ENCODE measurements at regions not wholly inside any gene's neighbourhood (a gene's known extent, or its start where the extent isn't known, plus 50 kb on each side); places are given as distances from the start of the nearest gene placed in this dataset.
"Not testable (repeated sequence)": the region's sequence is repeated elsewhere in the genome, so short reads cannot be mapped to it uniquely, and the experiment has no call there.

DNA sequence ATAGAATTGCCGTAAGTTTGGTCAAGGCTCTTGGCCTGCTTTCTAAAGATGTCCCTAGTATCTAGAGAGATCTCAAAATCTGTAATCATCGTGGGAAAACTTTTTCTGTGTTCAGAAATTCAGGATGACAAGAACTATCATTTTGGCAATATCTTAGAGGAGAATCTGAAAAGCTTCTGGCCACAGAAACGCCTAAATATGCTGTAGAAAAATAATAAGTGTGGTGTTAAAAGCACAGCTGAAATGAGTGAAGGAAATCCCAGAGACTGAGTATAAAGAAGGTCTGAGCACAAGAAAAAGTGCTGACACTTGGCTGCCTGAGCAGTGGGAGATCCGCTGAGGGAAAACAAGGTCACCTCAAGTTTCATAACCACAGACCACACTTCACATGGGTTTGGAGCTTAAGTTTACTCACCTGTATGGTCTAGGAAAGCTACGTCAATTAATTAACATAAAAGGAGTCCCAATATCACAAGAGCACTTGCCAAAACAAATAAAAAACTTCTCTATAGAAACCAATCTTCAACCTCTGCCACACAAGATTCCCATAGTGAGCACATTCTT, 235.2 kb upstream of the IRF2BP2 start:
- DNase-seq (ENCODE audit: low read depth), result no peak

DNA sequence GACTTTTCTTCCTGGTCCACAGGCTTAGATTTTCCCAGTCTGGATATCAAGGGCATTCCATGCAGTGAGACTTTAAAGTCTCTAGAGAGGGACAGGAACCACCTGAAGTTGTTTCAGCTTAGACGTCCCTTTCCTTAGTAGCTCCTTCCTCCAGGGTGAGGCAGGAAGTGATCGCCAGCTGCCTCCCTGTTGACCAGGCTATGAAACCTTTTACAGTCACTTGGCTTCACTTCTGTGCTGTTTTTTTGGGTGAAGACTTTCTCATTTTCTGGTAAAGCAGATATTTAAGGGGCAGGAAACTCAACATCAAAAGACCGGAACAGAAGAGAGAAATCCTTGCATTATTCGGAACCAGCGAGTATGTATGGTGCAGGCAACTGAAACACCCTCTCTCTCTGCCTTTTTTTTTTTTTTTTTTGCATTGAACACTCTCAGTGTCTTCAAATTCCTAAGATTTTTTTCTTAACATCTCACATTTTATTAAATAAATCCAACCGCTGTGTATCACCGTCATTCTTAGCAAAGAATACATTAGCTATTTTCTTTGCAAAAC, 234.6 kb upstream of the IRF2BP2 start:
- peak; percentile 29 for DNase-seq (ENCODE audit: low read depth)

DNA sequence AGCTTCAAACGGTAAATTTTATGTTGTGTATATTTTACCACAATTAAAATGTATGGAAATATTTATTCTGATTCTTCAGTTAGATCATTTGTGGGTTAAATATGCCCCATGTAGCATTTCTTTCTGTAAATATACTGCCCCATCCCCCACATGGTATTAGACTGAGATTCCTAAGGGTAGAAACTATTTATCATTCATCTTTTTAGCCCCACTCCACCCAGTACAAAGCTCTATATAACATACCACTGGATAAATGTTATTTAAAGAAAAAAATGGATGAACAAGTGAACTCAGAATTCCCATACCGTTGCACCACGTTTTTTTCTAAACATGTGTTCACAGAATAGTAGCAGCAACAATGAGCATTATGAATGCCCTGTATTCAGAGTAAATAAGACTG, 234.0 kb upstream of the IRF2BP2 start:
- DNase-seq (ENCODE audit: low read depth), result no peak

DNA sequence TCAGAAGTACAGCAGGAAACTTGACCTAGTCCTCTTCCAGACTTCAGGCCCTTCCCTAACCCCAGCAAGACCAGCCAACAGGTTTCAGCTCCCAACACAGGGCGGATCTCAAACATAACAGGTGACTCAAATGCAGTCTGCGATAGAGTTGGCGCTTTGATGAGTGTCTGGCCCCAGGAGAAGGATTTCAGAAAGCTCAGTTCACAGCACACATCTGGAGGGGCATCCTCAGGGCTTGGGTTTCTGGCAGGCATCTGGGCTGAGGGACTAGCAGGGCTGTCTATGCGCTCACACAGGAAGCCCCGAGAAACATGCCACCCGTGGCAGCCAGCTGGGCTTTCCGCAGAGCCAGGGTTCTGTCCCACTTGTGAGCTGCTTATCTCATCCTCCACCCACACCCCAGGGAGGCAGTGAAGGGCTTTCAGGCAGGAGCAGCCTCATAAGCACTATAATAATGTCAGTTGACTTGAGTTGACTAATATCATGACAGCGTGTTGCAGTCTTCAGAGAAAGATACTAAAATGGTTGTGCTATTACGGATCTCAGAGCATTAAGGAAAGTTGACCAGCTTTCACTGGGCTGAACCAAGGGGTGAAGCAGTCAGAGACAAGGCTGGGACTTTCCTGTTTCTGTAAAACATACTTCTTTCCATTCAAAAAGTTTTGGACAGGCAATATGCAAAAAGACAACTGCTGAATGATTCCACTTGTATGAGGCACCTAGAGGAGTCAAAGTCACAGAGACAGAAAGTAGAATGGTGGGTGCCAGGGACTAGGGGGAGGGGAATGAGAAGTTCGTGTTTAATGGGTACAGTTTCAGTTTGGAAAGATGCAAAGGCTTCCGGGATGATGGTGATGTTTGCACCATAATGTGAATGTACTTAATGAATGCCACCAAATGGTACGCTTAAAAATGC, 233.0 kb upstream of the IRF2BP2 start:
- DNase-seq (ENCODE audit: low read depth), result no peak

DNA sequence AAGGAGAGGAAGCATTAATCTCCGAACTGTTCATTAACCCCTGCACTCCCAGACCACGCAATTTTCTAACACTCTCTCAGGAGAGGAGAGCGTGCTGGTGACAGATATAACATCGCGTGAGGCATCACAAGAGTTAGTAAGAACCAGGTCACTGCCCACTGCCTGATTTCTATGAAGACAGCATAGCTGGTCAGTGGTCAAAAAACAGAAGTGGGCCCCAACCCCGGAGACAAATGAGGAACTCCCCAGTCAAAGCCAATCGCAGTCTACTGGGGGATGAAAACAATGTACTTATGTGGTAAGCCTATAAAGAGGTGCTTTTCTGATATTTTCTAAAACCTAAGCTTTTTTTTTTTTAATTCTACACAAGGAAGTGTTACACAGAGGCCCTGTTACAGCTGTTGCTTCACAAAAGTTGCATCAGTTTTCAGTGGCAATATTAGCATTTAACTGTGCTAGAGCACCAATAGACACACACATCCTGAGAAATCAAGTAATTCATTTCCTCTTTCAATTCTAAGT, 231.8 kb upstream of the IRF2BP2 start:
- DNase-seq (ENCODE audit: low read depth), result no peak

DNA sequence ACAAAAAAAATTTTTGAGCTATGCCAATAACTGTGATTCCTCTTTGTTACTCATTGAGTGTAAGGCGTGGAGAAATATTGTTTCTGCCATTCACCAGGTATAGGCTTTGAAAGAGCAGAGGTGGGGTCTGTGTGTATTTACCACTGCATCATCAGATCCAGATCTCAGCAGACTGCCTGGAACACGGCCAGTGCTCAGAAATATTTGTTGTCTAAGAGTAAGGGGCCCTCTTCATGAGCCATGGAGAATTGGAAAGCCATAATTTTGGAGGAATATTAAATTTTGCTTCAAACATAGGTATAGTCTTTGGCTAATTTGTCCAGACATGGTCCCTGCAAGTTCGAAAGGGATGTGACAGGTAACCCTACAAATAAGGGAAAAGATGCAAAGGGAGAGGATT, 231.3 kb upstream of the IRF2BP2 start:
- DNase-seq (ENCODE audit: low read depth), result no peak

DNA sequence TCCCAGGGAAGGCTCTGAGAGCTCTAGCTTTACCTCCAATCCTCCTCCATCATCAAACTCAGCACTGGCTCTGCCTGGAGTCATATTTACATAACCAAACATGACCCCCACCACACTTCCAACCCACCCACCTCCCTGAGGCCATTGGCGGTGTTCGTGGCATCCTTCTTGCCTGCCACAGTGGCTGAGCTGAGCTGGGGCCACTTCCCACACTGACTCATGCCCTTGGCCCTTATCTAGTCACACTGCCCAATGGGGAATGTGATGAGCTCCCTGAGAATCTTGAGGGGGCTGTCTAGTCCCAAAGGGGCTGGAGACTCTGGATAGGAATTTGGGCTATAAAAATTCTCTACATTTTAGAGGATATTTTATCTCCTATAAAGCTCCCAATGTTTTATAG, 230.9 kb upstream of the IRF2BP2 start:
- no peak for DNase-seq (ENCODE audit: low read depth)

DNA sequence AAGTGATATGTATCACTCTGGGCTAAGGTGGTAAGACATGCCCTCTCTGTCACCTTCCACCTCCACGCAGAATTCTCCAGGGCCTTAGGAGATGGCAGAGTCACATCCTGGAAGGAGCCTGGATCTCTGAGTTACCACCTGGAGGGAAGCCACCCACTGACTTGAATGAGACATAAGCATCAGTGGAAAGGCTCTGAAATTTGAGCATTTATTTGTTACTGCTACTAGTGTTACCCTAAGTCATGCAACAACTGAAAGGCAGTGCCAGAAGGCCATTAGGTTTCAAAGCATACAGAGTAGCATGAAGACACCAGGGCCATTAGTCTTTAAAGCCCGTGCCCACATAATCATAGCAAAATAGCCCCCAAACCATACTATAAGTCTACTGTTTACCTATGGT, 230.3 kb upstream of the IRF2BP2 start:
- DNase-seq (ENCODE audit: low read depth), result no peak

DNA sequence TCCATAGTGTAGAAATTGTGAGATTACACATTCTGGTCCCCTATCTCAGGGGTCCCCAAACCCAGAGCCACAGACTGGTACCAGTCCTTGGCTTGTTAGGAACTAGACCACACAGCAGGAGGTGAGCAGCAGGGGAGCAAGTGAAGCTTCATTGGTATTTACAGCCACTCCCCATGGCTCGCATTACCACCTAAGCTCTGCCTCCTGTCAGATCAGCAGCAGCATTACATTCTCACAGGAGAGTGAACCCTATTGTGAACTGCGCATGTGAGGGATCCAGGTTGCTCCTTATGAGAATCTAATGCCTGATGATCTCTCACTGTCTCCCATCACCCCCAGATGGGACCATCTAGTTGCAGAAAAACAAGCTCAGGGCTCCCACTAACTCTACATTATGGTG, 229.7 kb upstream of the IRF2BP2 start:
- no peak for DNase-seq (ENCODE audit: low read depth)

DNA sequence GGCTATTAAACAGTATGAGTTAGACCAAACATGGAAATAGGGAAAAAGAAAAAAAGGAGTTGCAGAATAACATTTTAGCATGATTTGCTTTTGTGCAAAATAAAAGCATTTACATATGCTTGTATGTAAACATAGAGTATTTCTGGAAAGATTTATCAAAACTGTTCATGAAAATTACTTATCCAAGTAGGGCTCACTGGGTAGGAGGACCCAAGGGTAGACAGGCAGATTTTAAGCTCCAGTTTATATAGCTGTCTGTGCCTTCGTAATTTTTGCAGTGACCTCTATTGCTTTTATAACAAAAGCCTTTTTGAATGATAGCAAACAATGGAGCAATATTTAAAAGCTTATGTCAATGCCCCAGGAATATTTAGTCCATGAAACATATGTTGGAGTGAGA, 228.8 kb upstream of the IRF2BP2 start:
- DNase-seq (ENCODE audit: low read depth), result no peak

DNA sequence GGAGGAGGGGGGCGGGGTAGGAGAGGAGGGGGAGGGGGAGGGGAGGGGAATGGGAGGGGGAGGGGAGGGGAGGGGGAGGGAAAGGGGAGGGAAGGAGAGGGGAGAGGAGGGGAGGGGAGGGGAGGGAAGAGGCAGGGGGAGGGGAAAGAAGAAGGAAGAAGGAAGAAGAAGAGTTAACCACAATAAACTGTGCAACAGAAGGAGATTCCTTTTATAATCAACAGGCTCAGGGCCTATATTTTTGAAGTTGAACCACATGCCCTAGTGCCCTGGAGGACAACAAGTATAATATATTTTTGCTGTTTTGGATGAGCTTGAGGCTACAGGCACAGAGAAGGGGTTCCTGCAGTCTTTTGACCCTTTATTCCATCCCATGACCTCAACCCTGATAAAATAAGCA, 228.2 kb upstream of the IRF2BP2 start:
- no peak for DNase-seq (ENCODE audit: low read depth)

DNA sequence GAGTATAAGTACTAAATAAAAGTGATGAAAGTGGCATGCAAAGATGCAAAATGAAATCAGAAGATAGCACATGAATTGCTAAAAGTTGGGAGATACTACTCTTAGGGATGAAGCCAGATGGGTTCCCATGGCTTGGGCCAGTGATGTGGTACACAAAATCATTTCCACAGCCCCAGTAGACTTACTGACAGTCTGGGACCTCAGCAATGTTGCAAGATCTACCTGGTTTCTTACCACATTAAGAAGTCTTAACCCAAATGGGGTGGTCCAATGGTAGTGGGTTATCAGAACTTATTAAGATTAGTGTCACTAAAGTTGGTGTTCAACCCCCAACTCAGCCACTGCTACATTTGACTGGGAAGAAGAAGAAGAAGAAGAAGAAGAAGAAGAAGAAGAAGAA, 227.7 kb upstream of the IRF2BP2 start:
- no peak for DNase-seq (ENCODE audit: low read depth)

DNA sequence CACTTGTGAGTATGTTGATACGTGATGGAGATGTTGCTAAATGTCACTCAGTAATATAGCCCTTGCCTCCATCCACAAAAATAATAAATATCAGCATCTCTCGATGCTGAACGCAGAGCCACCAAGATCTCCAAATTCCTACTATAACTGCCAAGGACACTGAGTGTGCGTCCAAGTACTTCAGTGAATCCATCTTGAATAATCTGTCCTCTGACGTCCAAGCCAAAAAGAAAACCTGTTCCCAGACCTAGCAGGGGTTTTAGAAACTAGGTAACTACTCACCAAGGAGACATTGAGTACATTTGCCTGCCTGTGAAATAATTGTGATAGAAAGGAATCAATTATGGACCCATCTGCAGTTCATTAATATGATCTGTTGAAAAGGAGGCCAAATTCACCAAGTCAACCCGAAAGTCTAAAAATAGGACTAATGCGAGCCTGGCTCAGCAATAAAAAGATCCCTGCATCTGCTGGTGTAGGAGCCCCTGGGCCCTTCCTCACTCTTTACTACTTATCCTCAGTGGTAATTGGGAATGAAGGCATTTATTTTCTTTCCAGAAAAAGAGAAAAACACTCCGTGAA, 226.9 kb upstream of the IRF2BP2 start:
- DNase-seq (ENCODE audit: low read depth), result no peak

DNA sequence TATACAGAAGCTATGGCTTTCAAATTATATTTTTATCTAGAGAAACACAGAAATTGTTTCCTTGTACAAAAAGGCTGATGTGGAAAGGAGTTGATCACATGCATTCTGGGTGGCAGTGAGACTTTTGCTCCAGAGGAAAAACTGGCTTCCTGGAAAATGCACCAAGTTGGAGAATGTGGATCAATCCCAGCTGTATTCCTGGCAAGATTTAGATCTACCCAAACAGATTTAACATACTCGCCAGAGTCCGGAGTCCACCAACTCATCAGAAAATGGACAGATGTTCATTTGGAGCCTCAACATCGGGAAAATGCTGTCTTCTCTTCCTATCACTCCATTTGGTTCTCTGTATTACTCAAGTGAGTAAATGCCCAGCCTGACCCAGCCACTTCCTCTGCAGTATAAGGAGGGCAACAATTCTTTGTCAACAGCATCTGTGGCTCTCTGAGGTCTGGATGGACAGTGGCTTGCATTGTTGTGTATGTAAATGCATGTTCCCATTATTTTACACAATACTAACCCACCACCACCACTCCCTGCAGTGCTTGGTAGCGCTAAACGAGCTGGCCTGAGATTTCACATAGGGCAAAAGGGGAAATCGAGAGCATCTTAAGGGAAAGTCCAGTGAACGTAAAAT, 226.2 kb upstream of the IRF2BP2 start:
- DNase-seq (ENCODE audit: low read depth), result no peak

DNA sequence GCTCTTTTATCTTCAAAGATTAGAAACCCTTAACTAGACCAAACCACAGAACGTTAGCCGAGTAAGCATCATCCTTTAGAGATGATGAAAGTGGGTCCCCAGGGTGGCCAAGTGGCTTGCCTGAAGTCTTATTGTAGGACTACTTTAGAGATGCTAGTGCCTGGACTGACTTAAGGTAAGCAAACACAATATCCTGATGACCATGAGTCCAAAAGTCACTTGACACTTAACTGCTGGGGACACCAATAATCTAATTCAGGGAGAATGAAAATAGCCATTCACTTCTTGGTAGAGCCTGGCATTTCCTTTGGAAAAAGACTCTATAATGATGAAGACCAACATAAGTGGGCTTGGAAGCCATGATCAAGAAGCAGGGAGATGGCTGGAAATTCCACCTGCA, 225.3 kb upstream of the IRF2BP2 start:
- DNase-seq (ENCODE audit: low read depth), result no peak

DNA sequence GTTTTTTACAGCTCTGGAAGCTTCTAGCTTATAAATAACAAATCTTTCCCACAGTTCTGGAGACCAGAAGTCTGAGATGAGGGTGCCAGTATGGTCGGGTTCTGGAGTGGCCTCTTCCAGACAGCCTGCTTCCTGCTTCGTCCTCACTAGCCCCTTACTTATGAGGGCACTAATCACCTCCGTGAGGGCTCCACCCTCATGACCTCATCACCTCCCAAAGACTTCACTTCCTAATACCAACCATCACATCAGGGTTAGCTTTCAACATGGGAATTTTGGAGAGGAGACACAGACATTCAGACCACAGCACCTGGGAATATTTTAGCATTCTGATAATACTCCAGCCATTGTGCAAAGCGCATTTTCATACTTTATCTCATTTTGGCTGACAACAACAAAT, 223.7 kb upstream of the IRF2BP2 start:
- DNase-seq (ENCODE audit: low read depth), result no peak

DNA sequence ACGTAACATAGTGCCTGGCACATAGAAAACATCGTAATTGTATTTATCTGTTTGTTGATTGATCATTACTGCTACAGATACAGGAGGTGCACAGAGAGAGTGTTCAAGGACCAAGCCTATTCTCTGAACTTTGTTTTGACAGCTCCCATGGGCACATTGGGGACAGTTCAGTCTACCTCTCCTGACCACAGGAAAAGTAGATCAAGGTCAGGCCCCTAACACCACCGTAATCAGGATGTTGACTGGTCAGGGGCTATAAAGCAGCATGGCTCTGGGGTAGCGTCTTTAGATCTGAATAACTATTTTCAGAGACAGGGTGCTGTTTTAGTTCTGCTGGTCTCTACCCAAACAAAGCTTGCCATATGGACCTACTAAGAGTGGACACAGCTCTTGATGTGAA, 223.1 kb upstream of the IRF2BP2 start:
- no peak for DNase-seq (ENCODE audit: low read depth)

DNA sequence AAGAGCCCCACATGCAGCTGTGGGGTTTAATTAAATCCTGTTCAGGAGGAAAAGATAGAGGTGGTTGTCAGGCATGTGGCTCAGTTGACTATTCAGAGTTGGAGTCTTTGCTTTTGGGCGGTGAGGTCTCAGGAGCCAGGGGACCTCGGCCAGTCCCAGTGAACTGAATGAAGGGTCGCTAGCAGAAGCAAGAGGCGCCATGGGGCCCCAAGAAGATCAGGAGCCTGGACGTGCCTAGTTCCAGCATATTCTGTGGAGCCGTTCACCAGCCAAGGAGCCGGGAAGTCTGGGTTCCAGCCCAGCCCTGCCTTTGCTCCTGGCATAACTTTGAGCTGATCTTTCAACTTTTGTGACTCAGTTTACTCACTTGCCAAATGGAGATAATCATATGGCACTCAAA, 217.7 kb upstream of the IRF2BP2 start:
- DNase-seq (ENCODE audit: low read depth), result no peak

DNA sequence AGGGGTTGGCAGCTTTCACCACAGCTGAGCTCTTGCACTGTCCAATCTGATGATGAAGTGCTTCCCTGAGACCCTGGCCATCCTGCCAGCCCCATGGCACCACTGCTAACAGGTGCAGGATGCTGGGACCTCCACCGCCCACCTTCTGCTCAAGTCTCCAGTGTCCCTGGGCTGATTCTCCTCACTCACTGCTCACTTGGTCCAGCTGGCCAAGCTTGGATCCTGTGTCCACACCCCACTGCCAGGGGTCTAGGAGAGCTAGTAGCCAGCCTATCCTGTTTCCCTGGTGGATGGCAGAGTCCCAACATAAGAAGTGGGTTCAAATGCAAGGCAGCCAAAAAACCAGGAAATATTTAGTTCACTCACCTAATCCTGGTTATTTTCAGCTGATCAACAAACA, 217.2 kb upstream of the IRF2BP2 start:
- DNase-seq (ENCODE audit: low read depth), result no peak

DNA sequence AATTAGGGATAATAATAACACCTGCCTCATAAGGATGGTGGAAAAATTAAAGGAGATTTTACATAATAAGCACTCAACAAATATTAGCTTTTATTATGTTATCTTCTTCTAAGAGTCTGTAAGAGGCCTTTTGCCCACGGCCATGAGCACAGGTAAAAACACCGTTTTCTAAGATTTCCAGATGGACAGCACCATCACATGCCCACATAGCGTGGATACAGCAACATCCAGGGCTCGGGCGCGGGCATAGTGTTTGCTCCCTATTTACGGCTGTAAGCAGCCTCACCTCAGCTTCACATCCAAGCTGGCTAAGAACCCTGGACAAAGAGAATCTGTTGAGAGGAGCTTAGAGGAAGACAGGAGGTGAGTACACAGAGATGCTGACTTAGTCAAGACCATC, 216.4 kb upstream of the IRF2BP2 start:
- no peak for DNase-seq (ENCODE audit: low read depth)

DNA sequence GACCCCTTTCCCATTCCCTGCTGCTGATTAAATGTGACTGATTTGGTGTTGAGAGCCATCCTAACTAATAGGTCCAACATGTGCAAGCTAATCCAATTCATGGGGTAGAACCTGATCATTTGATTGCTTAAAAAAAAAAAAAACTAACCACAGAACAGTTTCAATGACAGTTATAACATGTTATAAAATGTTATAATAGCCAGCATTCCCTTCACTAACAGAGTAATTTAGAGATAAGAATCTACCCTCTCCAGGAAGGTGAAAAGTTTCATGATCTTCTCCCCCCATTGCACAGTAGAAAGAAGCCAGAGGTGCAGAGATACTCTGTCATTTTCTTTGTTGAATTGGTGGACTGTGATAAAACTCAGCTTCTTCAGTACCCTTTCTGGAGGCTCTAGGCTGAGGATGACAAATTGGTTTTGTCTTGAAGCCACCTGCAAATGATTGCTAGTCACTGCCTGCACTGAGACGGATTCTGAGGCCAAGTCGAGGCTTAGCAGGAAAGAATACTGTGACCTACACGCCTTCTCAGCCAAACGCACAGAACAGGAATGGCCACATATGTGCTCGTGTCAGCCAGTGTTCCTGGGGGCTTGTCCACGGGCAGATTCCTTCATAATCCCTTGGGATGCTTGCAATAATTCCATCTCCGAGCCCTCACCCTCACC, 215.7 kb upstream of the IRF2BP2 start:
- DNase-seq (ENCODE audit: low read depth), result no peak

DNA sequence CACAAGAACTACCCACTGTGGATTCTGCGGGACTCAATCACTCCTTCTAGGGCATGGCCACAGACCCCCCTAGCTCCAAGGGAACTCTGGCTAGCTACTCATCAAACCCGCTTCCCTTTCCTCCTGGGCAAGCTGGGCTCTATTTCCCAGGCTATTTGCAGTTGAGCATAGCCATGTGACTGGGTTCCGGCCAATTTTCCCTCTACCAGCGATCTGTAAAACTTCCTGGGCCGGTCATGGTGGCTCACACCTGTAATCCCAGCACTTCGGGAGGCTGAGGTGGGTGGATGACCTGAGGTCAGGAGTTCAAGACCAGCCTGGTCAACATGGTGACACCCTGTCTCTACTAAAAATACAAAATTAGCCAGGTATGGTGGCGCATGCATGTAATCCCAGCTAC, 214.9 kb upstream of the IRF2BP2 start:
- DNase-seq (ENCODE audit: low read depth), result not testable (repeated sequence)
